Stimulated activated naive CD8-positive, alpha-beta T cell treated with anti-CD3 and anti-CD28 coated beads, Interleukin-15, Interleukin-2, amounts not matched to agents 100 ng/mL and 50 ng/mL, for 24 hours (primary cell): ENCODE measurements at regions not wholly inside any gene's neighbourhood (a gene's known extent, or its start where the extent isn't known, plus 50 kb on each side); places are given as distances from the start of the nearest gene placed in this dataset.

Experiments used
- H3K27ac Mint-ChIP-seq: one replicate; pipeline ENCODE4 v1.8.0; 2021; ENCODE audit warnings: mild to moderate bottlenecking, mixed read lengths
- H3K27me3 Mint-ChIP-seq: one replicate; pipeline ENCODE4 v1.8.0; 2021; ENCODE audit warnings: mixed read lengths
- H3K36me3 Mint-ChIP-seq: one replicate; pipeline ENCODE4 v1.8.0; 2021; ENCODE audit warnings: low read depth, mixed read lengths
- H3K4me1 Mint-ChIP-seq: one replicate; pipeline ENCODE4 v1.8.0; 2021; ENCODE audit warnings: low read depth, mixed read lengths
- H3K4me3 Mint-ChIP-seq: one replicate; pipeline ENCODE4 v1.8.0; 2021; ENCODE audit warnings: mild to moderate bottlenecking, mixed read lengths
- H3K9me3 Mint-ChIP-seq: one replicate; pipeline ENCODE4 v1.8.0; 2021; ENCODE audit warnings: mixed read lengths

DNA sequence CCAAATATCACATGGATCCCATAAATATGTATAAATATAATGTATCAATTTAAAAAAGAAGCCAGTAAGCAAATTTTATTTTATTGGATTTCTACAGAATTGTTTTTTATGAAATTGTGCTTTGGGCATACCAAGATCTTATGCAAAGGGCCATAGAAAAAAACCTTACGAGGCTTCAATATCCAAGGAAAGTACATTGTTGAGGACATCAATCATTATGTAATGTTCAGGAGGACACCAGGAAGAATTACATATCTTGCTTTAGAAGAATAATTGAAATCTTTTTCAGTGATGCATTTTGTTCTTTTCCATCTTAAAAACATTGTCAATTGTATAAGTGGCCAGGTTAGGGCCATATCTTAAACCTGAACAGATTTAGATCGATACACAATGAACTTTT, 187.8 kb upstream of the GAS1 start:
- Mint-ChIP-seq H3K4me1 (no peaks in the 10 kb centered on the region), H3K36me3 (no peaks in the 10 kb centered on the region), H3K9me3 (peaks cover 3% of the 10 kb centered on the region), H3K27ac (no peak overlapping the region), H3K27me3 (peaks cover 3% of the 10 kb centered on the region), H3K4me3 (no peak overlapping the region)

DNA sequence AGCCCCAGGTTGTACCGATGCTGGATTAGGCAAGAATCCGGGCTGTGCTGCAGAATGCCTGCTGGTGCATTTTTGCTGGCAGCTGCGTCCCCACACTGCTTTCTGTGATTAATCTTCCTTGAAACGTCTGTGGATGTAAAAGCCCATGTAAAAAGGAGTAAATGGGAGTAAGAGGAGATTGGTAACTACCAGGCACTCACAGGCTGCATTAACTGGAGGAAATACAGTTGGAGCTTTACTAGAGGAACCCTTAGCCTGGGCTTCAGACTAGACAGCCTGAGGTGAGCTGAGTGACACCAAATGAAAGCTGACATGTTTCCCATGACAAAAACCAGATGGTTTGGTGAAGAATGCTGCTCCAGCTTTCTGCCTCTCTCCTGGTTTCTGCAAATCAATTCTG, 190.4 kb upstream of the GAS1 start:
- H3K27me3 Mint-ChIP-seq: peaks cover 4% of the 10 kb centered on the region
- no peak overlapping the region for H3K4me3 Mint-ChIP-seq
- H3K36me3 Mint-ChIP-seq: no peaks in the 10 kb centered on the region
- no peaks in the 10 kb centered on the region for H3K4me1 Mint-ChIP-seq
- H3K9me3 Mint-ChIP-seq: peaks cover 3% of the 10 kb centered on the region
- no peak overlapping the region for H3K27ac Mint-ChIP-seq

GRCh38 chr9:87138128-87139040, 191.1 kb upstream of the GAS1 start:
- Mint-ChIP-seq H3K27me3 (peaks cover 4% of the 10 kb centered on the region), H3K4me1 (no peaks in the 10 kb centered on the region), H3K4me3 (no peak overlapping the region), H3K27ac (no peak overlapping the region), H3K9me3 (peaks cover 3% of the 10 kb centered on the region), H3K36me3 (no peaks in the 10 kb centered on the region)

GRCh38 chr9:87139099-87139730, 191.9 kb upstream of the GAS1 start:
- H3K4me1 Mint-ChIP-seq: no peaks in the 10 kb centered on the region
- H3K36me3 Mint-ChIP-seq: no peaks in the 10 kb centered on the region
- no peak overlapping the region for H3K4me3 Mint-ChIP-seq
- peaks cover 7% of the 10 kb centered on the region for H3K27me3 Mint-ChIP-seq
- no peaks in the 10 kb centered on the region for H3K9me3 Mint-ChIP-seq
- no peak overlapping the region for H3K27ac Mint-ChIP-seq

GRCh38 chr9:87140142-87140541, 192.8 kb upstream of the GAS1 start:
- Mint-ChIP-seq H3K4me3 (no peak overlapping the region), H3K27ac (no peak overlapping the region)

GRCh38 chr9:87140605-87141109, 193.4 kb upstream of the GAS1 start:
- Mint-ChIP-seq H3K36me3 (no peaks in the 10 kb centered on the region), H3K9me3 (no peaks in the 10 kb centered on the region), H3K27ac (no peak overlapping the region), H3K27me3 (peaks cover 9% of the 10 kb centered on the region), H3K4me3 (no peak overlapping the region), H3K4me1 (no peaks in the 10 kb centered on the region)

More at GRCh38 chr9:87140142-87140541, 192.8 kb upstream of the GAS1 start:
- H3K4me1 Mint-ChIP-seq: no peaks in the 10 kb centered on the region
- peaks cover 7% of the 10 kb centered on the region for H3K27me3 Mint-ChIP-seq
- no peaks in the 10 kb centered on the region for H3K36me3 Mint-ChIP-seq
- H3K9me3 Mint-ChIP-seq: no peaks in the 10 kb centered on the region

GRCh38 chr9:87141124-87141523, 193.8 kb upstream of the GAS1 start:
- H3K27me3 Mint-ChIP-seq: peaks cover 14% of the 10 kb centered on the region
- no peaks in the 10 kb centered on the region for H3K9me3 Mint-ChIP-seq
- no peaks in the 10 kb centered on the region for H3K36me3 Mint-ChIP-seq
- H3K4me3 Mint-ChIP-seq: no peak overlapping the region
- H3K4me1 Mint-ChIP-seq: no peaks in the 10 kb centered on the region
- H3K27ac Mint-ChIP-seq: no peak overlapping the region

DNA sequence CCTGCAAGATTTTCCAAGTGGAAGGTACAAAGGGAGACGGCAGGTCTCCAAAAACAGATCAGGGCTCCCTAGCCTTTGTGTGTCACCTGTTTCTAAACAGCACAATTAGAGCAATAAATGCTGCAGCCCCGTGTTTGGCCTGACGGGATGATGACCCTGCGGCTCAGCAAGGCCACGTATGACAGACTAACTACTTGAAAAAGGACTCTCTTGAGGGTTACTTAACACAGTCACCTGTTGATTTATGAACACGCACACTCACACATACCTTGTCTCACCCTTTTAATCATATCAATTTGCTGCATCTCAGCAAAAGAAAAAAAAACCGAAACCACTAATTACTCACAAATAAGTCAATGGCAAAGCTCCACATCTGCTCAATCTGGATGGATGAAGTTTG, 199.6 kb upstream of the GAS1 start:
- Mint-ChIP-seq H3K36me3 (no peaks in the 10 kb centered on the region), H3K27ac (no peak overlapping the region), H3K4me3 (no peak overlapping the region), H3K4me1 (peaks cover 3% of the 10 kb centered on the region), H3K27me3 (peaks cover 53% of the 10 kb centered on the region), H3K9me3 (no peaks in the 10 kb centered on the region)

DNA sequence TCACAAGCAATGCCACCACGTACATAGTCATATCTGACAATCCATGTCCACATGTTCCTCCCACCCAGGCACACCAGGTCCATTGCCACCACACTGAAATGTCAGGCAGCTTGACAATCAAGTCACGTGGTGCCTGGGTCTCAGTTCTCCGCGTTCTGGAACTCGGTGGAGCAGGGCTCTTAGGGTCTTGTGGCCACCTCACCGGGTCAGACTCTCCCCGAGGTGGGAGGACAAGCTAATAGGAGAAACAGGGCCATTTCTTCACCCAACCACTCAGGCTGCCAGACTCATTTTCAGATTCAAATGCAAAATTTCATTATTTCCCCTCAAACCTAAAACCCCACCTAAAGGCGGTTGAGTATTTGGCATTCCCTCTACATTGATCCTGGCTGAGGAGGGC, 200.5 kb upstream of the GAS1 start:
- Mint-ChIP-seq H3K27ac (no peak overlapping the region), H3K9me3 (no peaks in the 10 kb centered on the region), H3K36me3 (no peaks in the 10 kb centered on the region), H3K4me1 (peaks cover 3% of the 10 kb centered on the region), H3K27me3 (peaks cover 49% of the 10 kb centered on the region), H3K4me3 (no peak overlapping the region)

- H3K4me3 Mint-ChIP-seq: peak overlapping the region; percentile 37
- peaks cover 49% of the 10 kb centered on the region for H3K27me3 Mint-ChIP-seq
- no peak overlapping the region for H3K27ac Mint-ChIP-seq
Observed at GRCh38 chr9:87148331-87149104, 201.2 kb upstream of the GAS1 start.

DNA sequence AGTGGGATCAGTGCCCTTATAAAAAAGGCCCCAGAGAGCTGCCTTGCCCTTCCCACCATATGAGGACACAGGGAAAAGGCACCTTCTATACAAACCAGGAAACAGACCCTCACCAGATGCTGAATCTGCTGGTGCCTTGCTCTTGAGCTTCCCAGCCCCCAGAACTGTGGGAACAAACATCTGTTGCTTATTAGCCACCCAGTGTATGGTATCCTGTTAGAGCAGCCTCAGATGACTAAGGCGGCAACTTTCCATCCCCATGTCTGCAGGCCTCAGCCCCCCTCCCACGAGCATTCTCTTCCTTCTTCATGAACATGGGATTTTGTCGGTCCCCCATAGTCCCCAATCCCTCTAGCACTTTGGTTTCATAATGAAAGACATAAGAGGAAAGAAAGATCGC, 202.5 kb upstream of the GAS1 start:
- H3K9me3 Mint-ChIP-seq: no peaks in the 10 kb centered on the region
- peaks cover 3% of the 10 kb centered on the region for H3K4me1 Mint-ChIP-seq
- H3K27ac Mint-ChIP-seq: no peak overlapping the region
- peaks cover 47% of the 10 kb centered on the region for H3K27me3 Mint-ChIP-seq
- H3K4me3 Mint-ChIP-seq: no peak overlapping the region
- H3K36me3 Mint-ChIP-seq: no peaks in the 10 kb centered on the region

More at GRCh38 chr9:87148331-87149104, 201.2 kb upstream of the GAS1 start:
- Mint-ChIP-seq H3K4me1 (peaks cover 3% of the 10 kb centered on the region), H3K36me3 (no peaks in the 10 kb centered on the region), H3K9me3 (no peaks in the 10 kb centered on the region)

GRCh38 chr9:87152256-87152655, 204.9 kb upstream of the GAS1 start:
- Mint-ChIP-seq H3K27ac (no peak overlapping the region), H3K27me3 (peaks cover 34% of the 10 kb centered on the region), H3K4me1 (peaks cover 3% of the 10 kb centered on the region), H3K9me3 (no peaks in the 10 kb centered on the region), H3K36me3 (no peaks in the 10 kb centered on the region), H3K4me3 (no peak overlapping the region)

DNA sequence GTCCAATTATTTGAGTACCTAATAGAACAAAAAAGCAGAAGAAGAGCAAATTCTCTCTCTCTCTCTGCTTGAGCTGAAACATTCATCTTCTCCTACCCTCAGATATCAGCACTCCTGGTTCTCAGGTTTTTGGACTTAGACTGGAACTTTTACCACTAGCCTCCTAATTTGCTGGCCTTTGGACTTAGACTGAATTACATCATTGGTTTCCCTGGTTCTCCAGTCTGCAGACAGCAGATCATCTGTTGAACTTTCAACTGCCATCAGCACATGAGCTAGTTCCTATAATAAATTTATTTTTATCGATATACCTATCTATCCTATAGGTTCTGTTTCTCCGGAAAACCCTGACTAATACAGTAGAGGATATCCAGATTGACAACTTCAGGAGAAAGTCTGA, 208.9 kb upstream of the GAS1 start:
- H3K27me3 Mint-ChIP-seq: peaks cover 10% of the 10 kb centered on the region
- H3K27ac Mint-ChIP-seq: no peak overlapping the region
- no peaks in the 10 kb centered on the region for H3K9me3 Mint-ChIP-seq
- H3K4me1 Mint-ChIP-seq: no peaks in the 10 kb centered on the region
- no peaks in the 10 kb centered on the region for H3K36me3 Mint-ChIP-seq
- no peak overlapping the region for H3K4me3 Mint-ChIP-seq

- Mint-ChIP-seq H3K36me3 (no peaks in the 10 kb centered on the region), H3K27ac (no peak overlapping the region), H3K4me1 (no peaks in the 10 kb centered on the region), H3K27me3 (peaks cover 6% of the 10 kb centered on the region), H3K4me3 (no peak overlapping the region), H3K9me3 (no peaks in the 10 kb centered on the region)
Observed at GRCh38 chr9:87157366-87158031, 210.2 kb upstream of the GAS1 start.
